ENCODE measurements at regions not wholly inside any gene's neighbourhood (a gene's known extent, or its start where the extent isn't known, plus 50 kb on each side); places are given as distances from the start of the nearest gene placed in this dataset.

GRCh38 chr2:18213986-18214385, 335.5 kb downstream of the KCNS3 start:
- Histone ChIP-seq H3K79me2 (ENCODE audit: low read length) (no peaks in the 10 kb centered on the region), H3K9ac (ENCODE audit: low read length) (no peak overlapping the region), H3K27ac (ENCODE audit: low read length) (no peak overlapping the region), H3K4me2 (ENCODE audit: low read depth, low read length, poor library complexity, severe bottlenecking) (no peak overlapping the region), H3K27me3 (ENCODE audit: low read length) (no peaks in the 10 kb centered on the region), H4K20me1 (ENCODE audit: insufficient read depth, low read depth, low read length) (no peaks in the 10 kb centered on the region), H2AFZ (ENCODE audit: low read length) (no peak overlapping the region), H3K36me3 (ENCODE audit: insufficient read depth, low read length) (no peaks in the 10 kb centered on the region), H3K9me3 (ENCODE audit: low read length) (no peaks in the 10 kb centered on the region), H3K9me2 (replicated peaks; ENCODE audit: insufficient read depth, low read length) (no peaks in the 10 kb centered on the region), H3K4me3 (ENCODE audit: low read length) (no peak overlapping the region), H3K4me1 (ENCODE audit: low read length) (no peaks in the 10 kb centered on the region)
- no peak for DNase-seq

GRCh38 chr2:18209934-18210639, 331.6 kb downstream of the KCNS3 start:
- H3K4me2 ChIP-seq (ENCODE audit: low read depth, low read length, poor library complexity, severe bottlenecking): no peak overlapping the region

GRCh38 chr2:18208956-18209355, 330.5 kb downstream of the KCNS3 start:
- H3K9me3 ChIP-seq (ENCODE audit: low read length): no peaks in the 10 kb centered on the region
- H3K27ac ChIP-seq (ENCODE audit: low read length): no peak overlapping the region
- no peak overlapping the region for H3K9ac ChIP-seq (ENCODE audit: low read length)
- no peaks in the 10 kb centered on the region for H3K9me2 ChIP-seq (replicated peaks; ENCODE audit: insufficient read depth, low read length)
- no peaks in the 10 kb centered on the region for H3K27me3 ChIP-seq (ENCODE audit: low read length)
- H3K79me2 ChIP-seq (ENCODE audit: low read length): no peaks in the 10 kb centered on the region
- H3K36me3 ChIP-seq (ENCODE audit: insufficient read depth, low read length): no peaks in the 10 kb centered on the region
- no peaks in the 10 kb centered on the region for H3K4me1 ChIP-seq (ENCODE audit: low read length)
- H2AFZ ChIP-seq (ENCODE audit: low read length): no peak overlapping the region
- no peak for DNase-seq
- H3K4me3 ChIP-seq (ENCODE audit: low read length): no peak overlapping the region
- H4K20me1 ChIP-seq (ENCODE audit: insufficient read depth, low read depth, low read length): no peaks in the 10 kb centered on the region
- no peak overlapping the region for H3K4me2 ChIP-seq (ENCODE audit: low read depth, low read length, poor library complexity, severe bottlenecking)

More at GRCh38 chr2:18209934-18210639, 331.6 kb downstream of the KCNS3 start:
- Histone ChIP-seq H3K79me2 (ENCODE audit: low read length) (no peaks in the 10 kb centered on the region), H3K4me1 (ENCODE audit: low read length) (no peaks in the 10 kb centered on the region), H3K9ac (ENCODE audit: low read length) (no peak overlapping the region), H3K4me3 (ENCODE audit: low read length) (no peak overlapping the region), H4K20me1 (ENCODE audit: insufficient read depth, low read depth, low read length) (no peaks in the 10 kb centered on the region), H3K9me2 (replicated peaks; ENCODE audit: insufficient read depth, low read length) (no peaks in the 10 kb centered on the region), H3K27me3 (ENCODE audit: low read length) (no peaks in the 10 kb centered on the region), H3K27ac (ENCODE audit: low read length) (no peak overlapping the region), H3K36me3 (ENCODE audit: insufficient read depth, low read length) (no peaks in the 10 kb centered on the region), H3K9me3 (ENCODE audit: low read length) (no peaks in the 10 kb centered on the region), H2AFZ (ENCODE audit: low read length) (no peak overlapping the region)
- no peak for DNase-seq

GRCh38 chr2:18200771-18201170, 322.3 kb downstream of the KCNS3 start:
- H2AFZ ChIP-seq (ENCODE audit: low read length): no peak overlapping the region
- H3K9me3 ChIP-seq (ENCODE audit: low read length): no peaks in the 10 kb centered on the region
- H3K9ac ChIP-seq (ENCODE audit: low read length): no peak overlapping the region
- H3K79me2 ChIP-seq (ENCODE audit: low read length): no peaks in the 10 kb centered on the region
- H3K27me3 ChIP-seq (ENCODE audit: low read length): no peaks in the 10 kb centered on the region
- H3K4me3 ChIP-seq (ENCODE audit: low read length): no peak overlapping the region
- H3K36me3 ChIP-seq (ENCODE audit: insufficient read depth, low read length): no peaks in the 10 kb centered on the region
- no peaks in the 10 kb centered on the region for H3K9me2 ChIP-seq (replicated peaks; ENCODE audit: insufficient read depth, low read length)
- no peaks in the 10 kb centered on the region for H4K20me1 ChIP-seq (ENCODE audit: insufficient read depth, low read depth, low read length)
- no peak for DNase-seq
- no peaks in the 10 kb centered on the region for H3K4me1 ChIP-seq (ENCODE audit: low read length)
- H3K4me2 ChIP-seq (ENCODE audit: low read depth, low read length, poor library complexity, severe bottlenecking): no peak overlapping the region
- no peak overlapping the region for H3K27ac ChIP-seq (ENCODE audit: low read length)

GRCh38 chr2:18198677-18199076, 320.2 kb downstream of the KCNS3 start:
- no peak for DNase-seq

GRCh38 chr2:18194161-18194560, 315.7 kb downstream of the KCNS3 start:
- Histone ChIP-seq H3K27me3 (ENCODE audit: low read length) (no peaks in the 10 kb centered on the region), H3K4me2 (ENCODE audit: low read depth, low read length, poor library complexity, severe bottlenecking) (no peak overlapping the region), H3K4me1 (ENCODE audit: low read length) (no peaks in the 10 kb centered on the region), H3K4me3 (ENCODE audit: low read length) (no peak overlapping the region), H3K79me2 (ENCODE audit: low read length) (no peaks in the 10 kb centered on the region), H3K9me2 (replicated peaks; ENCODE audit: insufficient read depth, low read length) (no peaks in the 10 kb centered on the region), H4K20me1 (ENCODE audit: insufficient read depth, low read depth, low read length) (no peaks in the 10 kb centered on the region), H2AFZ (ENCODE audit: low read length) (no peak overlapping the region), H3K9ac (ENCODE audit: low read length) (no peak overlapping the region), H3K9me3 (ENCODE audit: low read length) (no peaks in the 10 kb centered on the region), H3K27ac (ENCODE audit: low read length) (no peak overlapping the region), H3K36me3 (ENCODE audit: insufficient read depth, low read length) (no peaks in the 10 kb centered on the region)
- no peak for DNase-seq

More at GRCh38 chr2:18198677-18199076, 320.2 kb downstream of the KCNS3 start:
- no peaks in the 10 kb centered on the region for H3K79me2 ChIP-seq (ENCODE audit: low read length)
- no peaks in the 10 kb centered on the region for H3K4me1 ChIP-seq (ENCODE audit: low read length)
- H4K20me1 ChIP-seq (ENCODE audit: insufficient read depth, low read depth, low read length): no peaks in the 10 kb centered on the region
- no peak overlapping the region for H3K4me3 ChIP-seq (ENCODE audit: low read length)
- H3K9me3 ChIP-seq (ENCODE audit: low read length): no peaks in the 10 kb centered on the region
- no peak overlapping the region for H3K9ac ChIP-seq (ENCODE audit: low read length)
- no peak overlapping the region for H3K4me2 ChIP-seq (ENCODE audit: low read depth, low read length, poor library complexity, severe bottlenecking)
- no peak overlapping the region for H2AFZ ChIP-seq (ENCODE audit: low read length)
- no peaks in the 10 kb centered on the region for H3K36me3 ChIP-seq (ENCODE audit: insufficient read depth, low read length)
- H3K27me3 ChIP-seq (ENCODE audit: low read length): no peaks in the 10 kb centered on the region
- H3K9me2 ChIP-seq (replicated peaks; ENCODE audit: insufficient read depth, low read length): no peaks in the 10 kb centered on the region
- no peak overlapping the region for H3K27ac ChIP-seq (ENCODE audit: low read length)

- Histone ChIP-seq H3K79me2 (ENCODE audit: low read length) (no peaks in the 10 kb centered on the region), H3K9me2 (replicated peaks; ENCODE audit: insufficient read depth, low read length) (no peaks in the 10 kb centered on the region), H3K36me3 (ENCODE audit: insufficient read depth, low read length) (no peaks in the 10 kb centered on the region), H3K4me2 (ENCODE audit: low read depth, low read length, poor library complexity, severe bottlenecking) (no peak overlapping the region), H3K27me3 (ENCODE audit: low read length) (no peaks in the 10 kb centered on the region), H3K4me3 (ENCODE audit: low read length) (no peak overlapping the region), H3K9ac (ENCODE audit: low read length) (no peak overlapping the region), H4K20me1 (ENCODE audit: insufficient read depth, low read depth, low read length) (no peaks in the 10 kb centered on the region), H2AFZ (ENCODE audit: low read length) (no peak overlapping the region), H3K4me1 (ENCODE audit: low read length) (no peaks in the 10 kb centered on the region), H3K27ac (ENCODE audit: low read length) (no peak overlapping the region), H3K9me3 (ENCODE audit: low read length) (no peaks in the 10 kb centered on the region)
- DNase-seq: no peak
These were observed 308.5 kb downstream of the KCNS3 start for GRCh38 chr2:18186816-18187613.

- Histone ChIP-seq H3K9me2 (replicated peaks; ENCODE audit: insufficient read depth, low read length) (no peaks in the 10 kb centered on the region), H3K9me3 (ENCODE audit: low read length) (no peaks in the 10 kb centered on the region), H3K36me3 (ENCODE audit: insufficient read depth, low read length) (no peaks in the 10 kb centered on the region), H3K27ac (ENCODE audit: low read length) (no peak overlapping the region), H3K4me2 (ENCODE audit: low read depth, low read length, poor library complexity, severe bottlenecking) (no peak overlapping the region), H3K9ac (ENCODE audit: low read length) (no peak overlapping the region), H3K4me3 (ENCODE audit: low read length) (no peak overlapping the region), H3K27me3 (ENCODE audit: low read length) (no peaks in the 10 kb centered on the region), H3K79me2 (ENCODE audit: low read length) (no peaks in the 10 kb centered on the region), H3K4me1 (ENCODE audit: low read length) (no peaks in the 10 kb centered on the region), H4K20me1 (ENCODE audit: insufficient read depth, low read depth, low read length) (no peaks in the 10 kb centered on the region), H2AFZ (ENCODE audit: low read length) (no peak overlapping the region)
- no peak for DNase-seq
These were observed 304.4 kb downstream of the KCNS3 start for GRCh38 chr2:18182861-18183260.
